Stimulated activated CD8-positive, alpha-beta memory T cell treated with anti-CD3 and anti-CD28 coated beads, Interleukin-12 subunit alpha, Interleukin-12 subunit beta, amount 100 ng/mL, for 1 hour (primary cell): ENCODE measurements at regions not wholly inside any gene's neighbourhood (a gene's known extent, or its start where the extent isn't known, plus 50 kb on each side); places are given as distances from the start of the nearest gene placed in this dataset.
"Not testable (repeated sequence)": the region's sequence is repeated elsewhere in the genome, so short reads cannot be mapped to it uniquely, and the experiment has no call there.

Source experiments
- DNase-seq: peaks from one replicate; pipeline ENCODE4 v3.0.0-alpha.2; 2020; ENCODE audit warnings: low read depth

DNA sequence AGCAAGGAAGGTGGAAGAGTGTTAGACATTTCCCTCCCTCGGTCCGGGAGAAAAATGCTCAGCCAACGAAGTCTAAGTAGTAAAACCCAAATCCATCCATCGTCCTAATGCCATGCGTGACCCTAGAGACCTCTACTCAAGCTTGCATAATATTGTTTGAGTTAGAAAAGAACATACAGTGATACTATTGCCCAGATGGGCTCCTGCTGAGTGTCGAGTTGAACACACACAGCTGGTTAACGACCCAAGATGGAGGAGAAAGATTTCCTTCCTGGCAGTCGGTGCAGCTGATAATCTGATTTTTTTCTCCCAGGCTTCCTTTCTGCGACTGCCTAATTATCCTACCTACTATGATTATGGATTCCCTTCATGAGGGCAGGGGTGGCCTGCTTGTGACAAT is 164.4 kb upstream of the KCNG1 start:
- no peak for DNase-seq

DNA sequence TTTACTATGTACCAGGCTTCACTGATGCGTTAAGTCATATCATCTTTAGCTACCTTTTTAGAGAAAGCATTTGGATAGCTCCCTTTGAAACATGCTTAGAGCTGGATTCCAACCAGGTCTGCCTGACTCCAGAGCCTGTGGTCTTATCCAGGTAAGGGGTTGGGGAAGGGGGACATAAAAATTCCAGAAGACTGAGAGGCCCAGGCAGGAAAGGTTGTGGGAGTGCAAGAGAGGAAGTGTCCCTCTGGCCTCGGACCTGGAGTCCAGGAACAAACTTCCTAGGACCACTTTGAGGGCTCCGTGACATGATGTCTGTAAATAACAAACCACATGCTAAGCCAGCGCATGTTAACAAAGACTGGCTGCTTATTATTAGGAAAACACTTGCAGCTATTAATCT is 163.0 kb upstream of the KCNG1 start:
- no peak for DNase-seq

DNA sequence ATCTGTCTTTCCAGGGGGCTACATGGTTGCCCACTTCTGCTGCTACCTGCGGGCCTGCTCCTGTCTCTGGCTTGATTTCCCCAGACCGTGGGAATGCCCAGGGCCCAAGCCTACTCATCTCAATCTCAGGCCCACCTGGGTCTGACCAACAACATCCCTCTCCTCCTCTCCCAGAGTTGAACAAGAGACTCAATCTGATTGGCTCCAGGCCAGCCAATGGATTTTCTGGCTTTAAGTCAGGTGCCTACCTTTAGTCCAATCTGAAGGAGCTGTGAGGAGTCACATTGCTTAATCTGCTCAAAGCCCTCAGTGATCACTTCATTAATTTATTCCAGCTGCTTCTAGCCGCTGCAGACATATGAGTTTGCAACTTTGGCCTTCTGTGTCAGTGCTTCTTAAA is 162.4 kb upstream of the KCNG1 start:
- no peak for DNase-seq

DNA sequence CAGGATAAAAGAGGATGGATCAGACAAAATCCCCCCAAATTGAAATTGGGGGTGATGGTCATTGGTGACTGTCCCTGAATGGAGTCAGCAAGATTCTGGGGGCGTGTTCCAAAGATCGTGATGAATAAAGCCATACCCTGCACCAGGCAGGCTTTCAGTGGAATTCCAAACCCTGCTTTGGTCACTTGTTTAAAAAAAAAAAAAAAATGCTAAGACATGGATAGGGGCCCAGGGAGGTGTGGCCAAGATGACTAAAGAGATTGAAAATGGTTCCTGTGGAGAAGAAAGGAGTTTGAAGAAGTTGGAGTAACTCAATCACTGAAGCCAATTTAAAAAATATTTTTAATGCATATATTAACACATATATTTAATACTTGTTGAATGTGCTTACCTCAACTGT is 161.4 kb upstream of the KCNG1 start:
- no peak for DNase-seq

DNA sequence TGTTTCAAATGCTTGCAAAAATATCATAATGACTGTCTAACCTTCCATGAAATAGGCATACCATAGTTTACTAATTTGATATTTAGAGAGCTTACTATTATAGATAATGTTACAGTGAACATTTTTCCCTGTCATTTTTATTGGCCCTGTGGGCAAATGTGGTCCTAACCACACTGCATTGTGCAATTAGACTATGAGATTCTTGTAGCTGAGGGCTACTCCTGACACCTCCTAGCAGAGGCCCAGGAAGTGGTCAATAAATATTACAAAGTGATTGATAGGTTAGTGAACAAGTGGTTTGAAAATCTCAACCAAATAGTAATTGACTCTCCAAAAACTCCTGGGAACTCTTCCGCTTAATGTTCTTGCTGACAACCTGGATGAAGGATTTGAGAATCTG is 160.5 kb upstream of the KCNG1 start:
- DNase-seq: no peak

DNA sequence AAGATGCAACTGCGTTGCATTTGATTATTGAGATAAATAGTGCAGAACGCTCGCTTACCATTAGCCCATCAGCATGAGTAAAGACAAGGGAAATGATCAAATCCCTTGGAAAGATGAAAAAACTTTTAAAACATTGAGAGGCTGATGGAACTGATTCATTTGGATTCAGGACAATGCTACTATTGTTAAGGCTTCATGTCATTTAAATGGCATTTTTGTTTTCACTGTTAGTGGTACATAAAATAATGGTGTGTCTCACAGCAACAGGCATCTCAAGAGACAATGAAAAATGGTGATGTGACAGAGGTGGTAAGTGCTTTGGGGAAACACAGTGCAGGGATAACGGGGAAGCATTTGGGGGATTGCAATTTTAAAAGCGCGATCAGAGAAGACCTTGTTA is 159.7 kb upstream of the KCNG1 start:
- DNase-seq: no peak

DNA sequence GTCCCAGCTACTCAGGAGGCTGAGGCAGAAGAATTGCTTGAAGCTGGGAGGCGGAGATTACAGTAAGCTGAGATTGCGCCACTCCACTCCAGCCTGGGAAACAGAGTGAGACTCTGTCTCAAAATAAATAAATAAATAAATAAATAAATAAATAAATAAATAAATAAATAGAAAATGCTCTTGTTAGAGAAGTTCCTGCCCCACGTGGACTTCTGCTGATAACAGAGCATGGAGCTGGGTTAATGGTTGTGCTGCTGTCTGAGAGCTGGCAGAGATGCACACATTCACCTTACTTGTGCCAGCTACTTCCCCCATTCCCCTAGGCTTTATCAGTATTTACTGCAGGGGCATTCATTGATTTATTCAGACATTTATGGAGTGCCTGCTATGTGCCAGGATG is 155.2 kb upstream of the KCNG1 start:
- DNase-seq: no peak

DNA sequence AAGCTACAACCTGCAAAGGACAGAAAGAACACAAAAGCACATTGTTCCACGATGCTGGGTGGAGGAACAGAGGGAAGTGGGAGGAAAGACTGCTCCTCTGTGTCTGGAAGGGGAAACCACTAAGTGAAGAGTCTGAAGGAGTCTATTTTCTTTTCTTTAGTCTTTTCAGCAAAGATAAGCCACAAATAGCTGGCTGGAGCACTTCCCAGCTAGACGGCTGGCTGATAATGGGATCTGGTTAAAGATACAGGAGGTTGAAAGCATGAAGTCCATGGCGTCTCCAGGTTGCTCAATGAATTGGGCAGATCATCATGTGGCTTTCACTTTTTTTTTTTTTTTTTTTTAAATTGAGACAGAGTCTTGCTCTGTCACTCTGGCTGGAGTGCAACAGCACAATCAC is 154.0 kb upstream of the KCNG1 start:
- DNase-seq: no peak

DNA sequence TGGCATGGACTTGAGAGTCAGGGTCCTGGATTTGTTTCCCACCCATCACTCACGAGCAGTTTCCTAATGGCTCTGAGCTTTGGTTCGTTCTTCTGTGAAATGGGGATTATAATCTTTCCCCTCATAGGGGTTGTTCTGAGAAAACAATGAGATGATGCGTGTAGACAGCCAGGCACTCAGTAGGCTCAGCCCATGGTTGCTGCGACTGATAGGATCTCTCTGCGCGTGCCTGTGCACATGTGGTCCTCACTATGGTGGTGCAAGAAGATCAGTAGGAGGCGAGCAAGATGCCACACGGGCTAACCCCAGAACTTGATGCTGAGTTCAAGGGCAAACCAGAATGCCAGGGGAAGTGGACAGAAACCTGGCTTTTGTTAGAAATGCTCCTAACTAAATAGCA is 153.5 kb upstream of the KCNG1 start:
- no peak for DNase-seq

DNA sequence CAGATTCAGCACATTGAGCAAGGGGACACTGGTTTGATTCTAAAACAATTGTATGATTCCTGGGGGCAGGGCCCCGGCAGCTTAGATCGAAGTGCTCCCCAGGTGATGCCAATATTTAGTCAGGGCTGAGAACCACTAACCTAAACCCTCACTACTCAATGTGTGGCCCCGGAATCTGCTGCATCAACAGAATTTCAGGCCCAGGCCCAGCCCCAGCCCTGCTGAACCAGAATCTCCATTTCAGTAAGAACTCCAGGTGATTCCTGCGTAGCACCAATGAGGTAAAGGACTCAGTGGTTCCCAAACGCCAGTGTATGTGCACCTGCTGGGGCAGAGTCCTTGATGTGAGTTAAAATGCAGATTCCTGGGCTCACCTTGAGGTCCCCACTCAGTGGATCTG is 152.8 kb upstream of the KCNG1 start:
- DNase-seq: no peak

DNA sequence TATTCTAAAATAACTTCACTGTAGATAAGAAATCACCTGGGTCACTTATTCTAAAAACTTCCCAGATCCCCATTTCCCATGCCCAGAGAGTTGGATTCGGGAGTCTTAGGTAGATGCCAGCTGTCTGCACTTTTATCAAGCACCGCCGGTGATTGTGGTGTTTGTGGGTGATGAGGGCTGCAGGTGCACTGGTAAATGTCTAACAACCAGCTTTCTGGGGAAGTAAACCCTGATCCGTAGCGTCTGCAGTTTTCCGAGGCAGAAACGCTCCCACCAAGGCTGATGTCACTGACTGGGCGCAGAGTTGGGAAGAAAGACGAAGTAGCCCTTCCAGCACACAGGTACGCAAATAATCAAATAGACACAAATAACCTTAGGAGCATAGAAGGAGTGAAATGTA is 152.2 kb upstream of the KCNG1 start:
- DNase-seq: no peak

DNA sequence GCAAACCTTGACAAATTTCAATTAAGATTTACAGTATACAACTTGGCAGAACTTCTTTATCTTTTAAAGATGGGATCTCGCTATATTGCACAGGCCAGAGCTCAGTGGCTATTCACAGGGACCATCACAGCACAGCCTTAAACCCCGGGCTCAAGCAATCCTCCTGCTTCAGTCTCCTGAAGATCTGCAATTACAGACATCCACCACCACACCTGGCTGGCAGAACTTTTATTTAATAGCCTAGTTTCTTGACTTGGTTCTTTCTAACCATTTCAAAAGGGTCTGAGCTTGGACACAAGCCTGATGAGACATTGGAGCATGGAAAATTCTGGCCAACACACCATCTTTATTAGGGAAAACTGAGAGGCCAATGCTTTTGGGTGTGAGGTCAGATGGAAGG is 151.6 kb upstream of the KCNG1 start:
- DNase-seq: no peak

DNA sequence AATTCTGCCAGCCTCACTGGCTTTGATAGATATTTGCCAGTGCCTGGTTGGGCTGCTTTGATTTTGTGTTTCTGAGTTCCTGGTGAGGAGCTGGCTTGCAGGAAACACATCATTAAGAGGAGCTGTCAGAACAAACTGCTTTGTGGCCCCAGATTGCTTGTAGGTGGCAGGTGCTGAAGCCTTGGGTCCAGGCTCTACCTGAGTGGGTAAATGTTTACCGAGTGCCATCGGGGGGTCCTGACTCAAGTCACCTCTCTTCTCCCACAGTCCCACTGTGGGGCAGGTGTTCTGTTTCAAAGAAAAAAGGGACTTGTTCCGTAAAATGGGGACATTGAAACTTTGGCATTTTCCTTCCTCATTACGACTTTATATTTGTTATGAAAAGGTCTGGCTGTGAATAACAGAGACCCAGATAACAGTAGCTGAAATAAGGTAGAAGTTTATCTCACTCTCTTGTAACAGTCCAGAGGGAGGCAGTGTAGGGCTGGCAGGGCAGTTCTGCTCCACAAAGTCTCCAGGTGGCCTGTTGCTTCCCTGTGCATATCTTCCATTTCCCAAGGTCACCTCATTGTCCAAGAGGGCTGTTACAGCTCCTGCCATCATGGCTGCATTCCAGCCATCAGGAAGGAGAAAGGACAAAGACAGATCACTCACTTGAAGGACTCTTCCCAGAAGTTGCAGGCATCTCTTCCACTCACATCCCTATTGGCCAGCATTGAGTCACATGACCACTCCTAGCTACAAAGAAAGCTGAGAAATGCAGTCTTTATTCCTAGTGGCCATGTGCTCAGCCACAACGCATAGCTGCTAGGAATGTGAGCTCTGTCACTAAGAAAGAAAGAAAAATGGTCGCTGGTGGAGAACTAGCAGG is 149.9 kb upstream of the KCNG1 start:
- DNase-seq: no peak

DNA sequence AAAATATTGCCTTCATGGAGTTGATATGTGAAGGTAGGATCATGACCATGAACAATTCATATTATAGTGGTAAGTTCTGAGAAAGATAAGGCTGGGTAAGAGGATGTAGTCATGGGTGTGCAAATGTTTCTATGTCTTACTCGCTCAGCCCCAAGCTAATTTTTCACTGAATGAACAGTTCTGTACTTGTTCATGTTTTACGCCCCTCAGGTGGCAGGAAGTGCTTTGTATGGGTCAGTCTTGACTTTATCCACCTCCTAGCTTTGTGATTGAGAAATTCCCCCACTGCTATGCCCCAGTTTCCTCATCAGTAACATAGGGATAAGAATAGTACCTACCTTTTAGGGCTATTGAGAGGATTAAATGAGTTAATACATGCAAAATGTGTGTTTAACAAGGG is 148.2 kb upstream of the KCNG1 start:
- no peak for DNase-seq

DNA sequence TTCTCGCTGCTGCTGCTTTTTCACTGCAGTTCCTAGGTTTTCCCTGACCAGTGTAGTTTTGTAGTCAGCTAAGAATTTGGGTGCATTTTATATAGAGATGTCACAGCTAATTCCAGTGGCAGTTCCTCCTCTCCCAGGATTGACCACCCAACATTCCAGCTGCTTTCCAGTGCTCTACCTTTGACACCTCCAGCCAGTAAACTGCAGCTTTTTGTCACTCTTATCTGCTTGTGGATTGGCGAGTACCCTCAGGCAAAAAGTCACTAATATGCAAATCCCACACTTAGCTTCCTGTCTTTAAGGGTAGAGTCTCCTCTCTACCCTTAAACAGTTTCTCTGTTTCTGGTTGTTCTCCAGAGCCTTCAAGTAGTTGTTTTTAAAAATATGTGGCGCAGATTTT is 146.9 kb upstream of the KCNG1 start:
- DNase-seq: no peak

DNA sequence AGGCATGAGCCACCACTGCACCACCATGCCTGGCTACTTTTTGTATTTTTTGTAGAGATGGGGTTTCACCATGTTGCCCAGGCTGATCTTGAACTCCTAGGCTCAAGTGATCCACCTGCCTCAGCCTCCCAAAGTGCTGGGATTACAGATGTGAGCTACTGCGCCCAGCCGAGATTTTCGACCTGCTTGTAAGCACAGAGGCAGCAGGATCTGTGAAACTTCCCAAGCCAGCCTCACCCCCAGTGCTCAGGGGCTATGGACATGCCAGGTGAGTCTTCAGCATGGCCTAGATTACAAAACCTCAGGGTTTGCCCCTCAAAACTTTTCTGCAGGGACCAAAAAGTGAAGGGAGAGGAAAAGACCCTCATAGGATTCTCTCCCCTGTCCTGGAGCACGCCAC is 145.0 kb upstream of the KCNG1 start:
- not testable (repeated sequence) for DNase-seq

DNA sequence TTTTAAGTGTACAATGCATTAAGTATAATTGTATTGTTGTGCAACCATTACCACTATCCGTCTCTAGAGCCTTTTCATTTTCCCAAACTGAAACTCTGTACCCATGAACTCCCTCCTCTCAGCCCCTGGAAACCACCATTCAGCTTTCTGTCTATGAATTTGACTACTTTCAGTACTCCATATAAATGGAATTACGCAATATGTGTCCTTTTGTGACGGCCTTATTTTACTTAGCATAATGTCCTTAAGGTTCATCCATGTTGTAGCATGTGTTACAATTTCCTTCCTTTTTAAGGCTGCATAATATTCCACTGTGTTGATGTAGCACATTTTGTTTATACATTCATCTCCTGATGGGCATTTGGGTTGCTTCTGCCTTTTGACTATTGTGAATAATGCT is 143.6 kb upstream of the KCNG1 start:
- DNase-seq: no peak

DNA sequence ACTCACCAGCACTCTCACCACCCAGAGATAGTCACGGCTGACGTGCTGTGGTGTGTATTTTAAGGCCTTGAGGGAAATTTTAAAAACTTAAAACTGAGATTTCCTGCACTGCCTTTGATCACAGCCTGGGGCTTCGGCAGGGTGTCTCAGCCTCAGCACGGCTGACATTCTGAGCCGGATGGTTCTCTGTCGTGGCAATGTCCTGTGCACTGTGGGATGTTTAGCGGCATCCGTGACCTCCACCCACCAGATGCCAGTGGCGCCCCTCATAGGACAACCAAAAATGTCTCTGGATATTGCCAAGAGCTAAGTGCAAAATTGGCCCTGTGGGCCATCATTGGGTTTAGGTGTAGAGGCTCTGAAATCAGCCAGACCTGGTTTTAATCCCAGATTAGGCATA is 142.2 kb upstream of the KCNG1 start:
- DNase-seq: no peak

DNA sequence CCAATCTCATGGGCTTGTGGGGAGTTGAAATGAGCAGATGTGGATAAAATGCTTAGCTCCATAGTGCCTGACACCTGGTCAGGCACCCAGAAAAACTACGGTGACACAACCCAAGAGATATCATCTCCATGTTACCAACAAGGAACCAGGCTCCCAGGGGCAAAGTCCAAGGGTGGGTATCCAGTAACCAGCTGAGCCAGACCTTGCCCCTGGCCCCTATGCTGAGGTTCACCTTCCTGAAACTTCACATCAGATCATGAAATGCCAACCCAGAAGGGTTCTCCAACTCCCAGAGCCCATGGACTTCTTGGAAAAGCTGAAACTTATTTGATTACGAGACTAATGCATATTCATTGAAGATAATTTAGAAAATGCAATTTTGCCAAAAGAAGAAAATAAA is 141.8 kb upstream of the KCNG1 start:
- DNase-seq: no peak

DNA sequence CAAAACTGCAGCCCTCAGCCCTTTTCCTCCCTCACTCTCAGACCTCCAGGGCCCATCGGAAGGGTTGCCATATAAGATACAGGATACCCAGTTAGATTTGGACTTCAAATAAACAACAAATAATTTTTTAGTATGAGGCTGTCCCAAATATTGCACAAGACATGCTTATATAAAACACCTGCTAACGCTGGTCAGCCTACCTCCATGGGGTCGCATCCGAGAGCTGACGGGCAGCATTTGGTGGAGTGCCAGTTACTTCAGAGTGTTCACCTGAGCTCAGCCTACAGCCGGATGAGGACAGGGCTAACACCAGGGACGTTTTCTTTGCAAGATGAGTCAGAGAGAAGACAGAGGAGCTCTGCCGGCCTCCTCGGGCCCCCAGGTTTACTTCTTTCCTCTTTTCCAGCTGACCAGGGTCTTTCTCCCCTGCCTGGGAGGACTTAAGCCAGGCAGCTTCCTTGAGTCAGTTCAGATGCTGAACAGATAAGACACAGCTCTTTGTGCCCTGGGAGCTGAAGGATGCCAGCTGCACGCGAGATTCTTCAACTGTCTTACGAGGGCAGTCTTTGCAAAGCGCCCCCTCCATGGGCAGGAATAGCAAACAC is 141.2 kb upstream of the KCNG1 start:
- no peak for DNase-seq

DNA sequence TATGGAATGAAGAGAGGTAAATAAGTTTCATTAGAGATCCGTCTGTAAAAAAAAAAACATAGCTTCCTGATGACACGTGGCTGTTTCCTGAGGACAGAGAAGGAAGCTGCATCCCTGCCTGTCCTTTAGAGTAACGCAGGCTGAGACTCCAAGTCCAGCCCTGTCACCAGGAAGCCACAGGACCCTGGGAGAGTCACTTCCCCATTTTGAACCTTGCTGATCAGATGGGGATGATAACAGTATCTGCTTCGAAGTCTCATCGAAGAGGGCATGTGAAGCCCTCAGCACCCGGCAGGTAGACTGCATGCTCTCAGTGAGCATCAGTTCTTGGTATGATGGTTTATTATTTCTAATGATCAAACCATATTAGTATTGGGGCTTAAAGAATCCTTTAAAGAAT is 139.1 kb upstream of the KCNG1 start:
- DNase-seq: no peak

DNA sequence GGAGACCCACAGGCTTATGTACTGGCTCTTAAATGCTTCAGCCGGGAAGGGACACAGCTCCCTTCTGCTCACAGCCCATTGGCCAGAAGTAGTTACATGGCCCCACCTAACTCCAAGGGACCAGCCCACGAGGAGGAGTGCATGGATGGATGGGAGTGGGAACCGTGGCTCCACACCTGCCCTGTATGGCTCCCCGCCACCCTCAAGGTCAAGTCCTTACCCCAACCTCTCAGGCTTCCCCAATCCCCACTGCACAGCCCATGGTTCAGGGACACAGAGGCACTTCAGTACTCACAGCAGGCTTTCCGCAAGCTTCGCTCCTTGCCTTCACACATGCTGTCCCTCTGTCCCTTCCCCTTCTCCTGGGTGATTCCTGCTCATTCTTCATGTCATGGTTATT is 137.9 kb upstream of the KCNG1 start:
- DNase-seq: no peak

DNA sequence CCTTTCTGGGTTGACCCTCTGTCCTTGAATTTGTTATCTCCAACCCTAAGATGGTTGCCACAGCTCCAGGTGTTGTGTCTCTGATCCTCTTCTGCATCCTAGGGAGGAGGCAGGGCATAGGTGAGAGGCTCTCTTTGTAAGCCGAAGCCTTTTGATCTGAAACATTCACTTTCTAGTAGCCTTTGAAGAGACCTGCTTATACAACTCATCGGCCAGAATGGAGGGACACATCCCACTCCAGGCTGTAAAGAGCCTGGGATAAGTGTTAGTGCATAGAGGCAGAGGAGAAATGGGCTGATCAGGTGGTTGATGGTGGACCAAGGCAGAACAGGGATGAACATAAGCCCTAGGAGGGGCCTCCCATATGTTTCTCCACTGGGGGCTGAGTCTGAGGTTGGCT is 137.1 kb upstream of the KCNG1 start:
- DNase-seq: no peak

DNA sequence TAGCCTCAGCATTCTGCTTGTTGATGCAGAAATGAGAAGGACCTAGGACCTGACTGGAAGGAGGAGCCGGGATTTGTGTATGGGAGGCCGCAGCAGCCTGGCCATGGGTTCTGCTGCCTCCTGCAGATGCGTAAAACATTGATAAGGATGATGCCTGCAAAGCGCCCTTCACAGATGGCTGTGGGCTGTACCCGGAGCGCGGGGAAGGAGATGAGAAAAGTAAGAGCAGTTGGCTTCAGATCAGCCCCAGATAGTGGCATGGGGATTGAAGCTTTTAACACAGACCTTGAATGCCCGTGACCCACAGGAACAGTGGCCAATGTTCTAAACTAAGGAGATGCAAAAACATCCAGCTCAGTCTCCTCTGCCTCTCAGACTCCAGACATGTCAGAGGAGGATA is 136.4 kb upstream of the KCNG1 start:
- DNase-seq: no peak
